ENCODE measurements at regions not wholly inside any gene's neighbourhood (a gene's known extent, or its start where the extent isn't known, plus 50 kb on each side); places are given as distances from the start of the nearest gene placed in this dataset.

- no peak for TF ChIP-seq TCF4 (CRISPR knock-in tag; IDR thresholded peaks at IDR 0.05; ENCODE audit: borderline replicate concordance)
- no peak for TF ChIP-seq TSHZ2 (CRISPR knock-in tag; IDR thresholded peaks at IDR 0.05)
- no peak for TF ChIP-seq ZFP3 (CRISPR knock-in tag; IDR thresholded peaks at IDR 0.05)
- ATAC-seq: no peak
Observed at GRCh38 chr3:88713233-88713691, 394.2 kb upstream of the EPHA3 start.

- no peak for ATAC-seq
- TF ChIP-seq ISL1 (CRISPR knock-in tag; IDR thresholded peaks at IDR 0.05) (no peak), TSHZ2 (CRISPR knock-in tag; IDR thresholded peaks at IDR 0.05) (no peak), OSR1 (CRISPR knock-in tag; IDR thresholded peaks at IDR 0.05) (no peak), GLIS3 (CRISPR knock-in tag; IDR thresholded peaks at IDR 0.05) (no peak), SNAI2 (CRISPR knock-in tag; IDR thresholded peaks at IDR 0.05) (no peak), ZFP3 (CRISPR knock-in tag; IDR thresholded peaks at IDR 0.05) (no peak), CREB5 (CRISPR knock-in tag; IDR thresholded peaks at IDR 0.05; ENCODE audit: low read depth) (no peak), ZC3H10 (CRISPR knock-in tag; IDR thresholded peaks at IDR 0.05) (no peak), RARB (CRISPR knock-in tag; IDR thresholded peaks at IDR 0.05) (no peak), ARNTL (CRISPR knock-in tag; IDR thresholded peaks at IDR 0.05; ENCODE audit: borderline replicate concordance, low read depth) (no peak), ZFP30 (CRISPR knock-in tag; IDR thresholded peaks at IDR 0.05) (no peak), ESRRG (CRISPR knock-in tag; IDR thresholded peaks at IDR 0.05) (no peak), PATZ1 (CRISPR knock-in tag; IDR thresholded peaks at IDR 0.05; ENCODE audit: borderline replicate concordance) (no peak), ZNF565 (CRISPR knock-in tag; conservative IDR thresholded peaks at IDR 0.05; ENCODE audit: low read depth) (no peak), ZNF8 (CRISPR knock-in tag; IDR thresholded peaks at IDR 0.05) (no peak), CSDC2 (CRISPR knock-in tag; IDR thresholded peaks at IDR 0.05) (no peak), TOX (CRISPR knock-in tag; IDR thresholded peaks at IDR 0.05; ENCODE audit: borderline replicate concordance) (no peak), PPARA (CRISPR knock-in tag; IDR thresholded peaks at IDR 0.05; ENCODE audit: borderline replicate concordance) (no peak), TCF4 (CRISPR knock-in tag; IDR thresholded peaks at IDR 0.05; ENCODE audit: borderline replicate concordance) (no peak), CSRNP3 (CRISPR knock-in tag; IDR thresholded peaks at IDR 0.05) (no peak)
Observed at GRCh38 chr3:88725440-88726165, 381.8 kb upstream of the EPHA3 start.

Data from SK-N-SH treated with all-trans-retinoic acid at 6 μM for 48 hours (cell line).